ENCODE measurements at regions not wholly inside any gene's neighbourhood (a gene's known extent, or its start where the extent isn't known, plus 50 kb on each side); places are given as distances from the start of the nearest gene placed in this dataset.

DNA sequence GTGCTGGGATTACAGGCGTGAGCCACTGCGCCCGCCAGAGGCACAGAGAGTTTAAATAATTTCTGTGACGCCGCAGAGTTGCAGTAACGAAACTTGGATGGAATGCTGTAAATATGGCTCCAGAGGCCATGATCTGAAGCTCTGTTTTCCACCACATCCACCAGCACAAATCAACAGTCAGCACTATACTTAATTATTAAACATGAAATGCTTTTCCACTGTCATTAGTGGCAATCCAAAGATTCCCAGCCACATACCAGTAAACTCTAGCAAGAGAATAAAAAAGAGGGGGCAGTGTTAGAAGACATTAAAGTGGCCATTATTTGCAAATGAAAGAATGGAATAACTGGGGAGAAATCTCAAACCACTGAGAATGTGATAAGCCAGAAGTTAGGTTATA is 242.5 kb downstream of the DIRAS2 start:
- no peak for TF ChIP-seq POLR2A (IDR thresholded peaks at IDR 0.05)
- TF ChIP-seq, protein P1, sequence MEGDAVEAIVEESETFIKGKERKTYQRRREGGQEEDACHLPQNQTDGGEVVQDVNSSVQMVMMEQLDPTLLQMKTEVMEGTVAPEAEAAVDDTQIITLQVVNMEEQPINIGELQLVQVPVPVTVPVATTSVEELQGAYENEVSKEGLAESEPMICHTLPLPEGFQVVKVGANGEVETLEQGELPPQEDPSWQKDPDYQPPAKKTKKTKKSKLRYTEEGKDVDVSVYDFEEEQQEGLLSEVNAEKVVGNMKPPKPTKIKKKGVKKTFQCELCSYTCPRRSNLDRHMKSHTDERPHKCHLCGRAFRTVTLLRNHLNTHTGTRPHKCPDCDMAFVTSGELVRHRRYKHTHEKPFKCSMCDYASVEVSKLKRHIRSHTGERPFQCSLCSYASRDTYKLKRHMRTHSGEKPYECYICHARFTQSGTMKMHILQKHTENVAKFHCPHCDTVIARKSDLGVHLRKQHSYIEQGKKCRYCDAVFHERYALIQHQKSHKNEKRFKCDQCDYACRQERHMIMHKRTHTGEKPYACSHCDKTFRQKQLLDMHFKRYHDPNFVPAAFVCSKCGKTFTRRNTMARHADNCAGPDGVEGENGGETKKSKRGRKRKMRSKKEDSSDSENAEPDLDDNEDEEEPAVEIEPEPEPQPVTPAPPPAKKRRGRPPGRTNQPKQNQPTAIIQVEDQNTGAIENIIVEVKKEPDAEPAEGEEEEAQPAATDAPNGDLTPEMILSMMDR (IDR thresholded peaks at IDR 0.05): no peak

Data from testis (tissue), 2 donors.